SU-DHL-6 (cell line): ENCODE measurements at regions not wholly inside any gene's neighbourhood (a gene's known extent, or its start where the extent isn't known, plus 50 kb on each side); places are given as distances from the start of the nearest gene placed in this dataset.

Experiments used
- H2AFZ ChIP-seq: fragments of 200-600 bp; sonication (generic); 2 replicates; pipeline ENCODE4 v1.6.1; 2014; ENCODE audit warnings: low read depth, mild to moderate bottlenecking, moderate library complexity, mixed read lengths, antibody characterized with exemption, low read length; ENCODE audit not compliant: severe bottlenecking
- H3F3A ChIP-seq: fragments of 200-600 bp; shearing (Covaris generic); 2 replicates; pipeline ENCODE4 v1.6.0; 2016; ENCODE audit warnings: antibody characterized with exemption, mild to moderate bottlenecking; ENCODE audit not compliant: insufficient read depth
- H3K27ac ChIP-seq: fragments of 200-600 bp; sonication (generic); 2 replicates; pipeline ENCODE4 v1.5.1; 2016; ENCODE audit warnings: low read depth, mild to moderate bottlenecking, low read length, moderate library complexity, mixed read lengths
- H3K27me3 ChIP-seq: fragments of 200-600 bp; sonication (generic), shearing (Covaris generic); 2 replicates; pipeline ENCODE4 v1.6.0; 2014; ENCODE audit warnings: mild to moderate bottlenecking, low read length
- H3K36me3 ChIP-seq: fragments of 200-600 bp; sonication (generic); 2 replicates; pipeline ENCODE4 v1.6.1; 2014; ENCODE audit warnings: mild to moderate bottlenecking, low read length, mixed read lengths
- H3K4me2 ChIP-seq: fragments of 300-600, 200-600 bp; shearing (Covaris generic), sonication (generic); 2 replicates; pipeline ENCODE4 v1.6.0; 2014; ENCODE audit warnings: low read length, low read depth, mild to moderate bottlenecking; ENCODE audit not compliant: poor library complexity, severe bottlenecking
- H3K4me3 ChIP-seq: fragments of 200-600 bp; sonication (generic); 2 replicates; pipeline ENCODE4 v1.5.1; 2014; ENCODE audit warnings: antibody characterized with exemption, low read length, mild to moderate bottlenecking, mixed read lengths; ENCODE audit not compliant: insufficient read depth, poor library complexity, severe bottlenecking
- H3K79me2 ChIP-seq: fragments of 200-600 bp; sonication (generic); 2 replicates; pipeline ENCODE4 v1.6.1; 2014; ENCODE audit warnings: mild to moderate bottlenecking, low read length, moderate library complexity; ENCODE audit not compliant: insufficient read depth
- H3K9ac ChIP-seq: fragments of 200-600 bp; sonication (generic); 2 replicates; pipeline ENCODE4 v1.7.0; 2014; ENCODE audit warnings: mild to moderate bottlenecking, low read length
- H3K9me2 ChIP-seq: fragments of 200-600 bp; sonication (generic); replicated peaks from 2 replicates; pipeline ENCODE4 v1.6.1; 2014; ENCODE audit warnings: low read length; ENCODE audit not compliant: insufficient read depth
- H3K9me3 ChIP-seq: fragments of 200-600 bp; sonication (generic); 2 replicates; pipeline ENCODE4 v1.6.1; 2014; ENCODE audit warnings: low read length, mixed read lengths; ENCODE audit not compliant: insufficient read depth
- H4K20me1 ChIP-seq: fragments of 200-600 bp; sonication (generic); 2 replicates; pipeline ENCODE4 v1.6.1; 2014; ENCODE audit warnings: low read depth, mild to moderate bottlenecking, antibody characterized with exemption, low read length, moderate library complexity, mixed read lengths
- EZH2phosphoT487 ChIP-seq: fragments of 200-600 bp; sonication (generic), shearing (Covaris generic); conservative IDR thresholded peaks from 2 replicates; pipeline ENCODE4 v1.6.1; 2018; ENCODE audit warnings: mild to moderate bottlenecking, antibody characterized with exemption, low read length, moderate library complexity, mixed read lengths
- TF ChIP-seq, protein P1 (sequence below): fragments of 200-600 bp; sonication (generic); IDR thresholded peaks from one replicate; pipeline ENCODE4 v1.5.1; 2017; ENCODE audit warnings: antibody characterized with exemption, mild to moderate bottlenecking, low read length, moderate library complexity; ENCODE audit not compliant: insufficient read depth, poor library complexity, severe bottlenecking

DNA sequence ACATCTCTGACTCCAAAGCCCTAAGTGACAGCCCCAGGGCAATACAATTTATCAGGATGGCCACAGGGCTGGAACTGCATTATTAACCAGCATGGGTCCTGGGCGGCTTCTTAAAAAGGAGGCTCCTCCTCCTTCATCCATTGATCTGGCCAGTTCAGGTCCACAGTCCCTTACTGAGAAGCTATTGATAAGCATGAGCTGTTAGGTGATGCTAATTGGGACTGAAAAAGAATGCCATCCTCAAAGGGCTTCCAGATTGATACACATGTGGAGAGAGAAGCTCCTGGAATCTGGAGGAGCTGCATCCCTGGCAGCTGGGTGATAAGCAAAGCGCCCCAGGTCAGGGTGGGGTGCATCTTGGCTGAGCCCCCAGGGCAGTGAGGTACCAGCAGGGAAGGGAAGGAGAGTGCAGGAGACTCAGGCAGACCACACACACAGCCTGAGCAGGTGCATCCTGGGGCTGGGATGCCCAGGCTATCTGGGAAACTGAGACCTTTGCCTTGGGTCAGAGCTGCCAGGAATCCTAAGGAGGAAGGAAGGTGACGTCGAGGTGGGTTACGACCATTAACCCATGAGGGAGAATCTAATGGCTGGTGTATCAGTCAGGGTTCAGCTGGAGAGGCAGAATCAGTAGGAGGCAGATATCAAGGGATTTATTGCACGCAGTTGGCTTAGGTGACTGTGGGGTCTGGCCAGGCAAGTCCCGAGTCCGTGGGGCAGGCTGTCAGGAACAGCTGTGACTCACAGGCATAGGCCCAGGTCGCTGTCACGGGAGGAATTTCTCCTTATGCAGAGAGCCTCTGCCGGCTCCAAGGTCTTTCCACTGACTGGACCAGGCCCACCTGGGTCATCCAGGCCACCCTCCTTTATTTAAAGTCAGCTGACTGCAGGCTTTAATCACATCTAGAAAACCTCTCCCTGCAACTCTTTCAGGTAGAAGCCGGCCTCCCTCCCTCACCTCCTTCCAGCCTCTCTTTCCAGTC is 261.2 kb downstream of the BMP7 start:
- Histone ChIP-seq H3K4me2 (no peak overlapping the region), H3K27ac (no peak overlapping the region), H3K9me3 (no peaks in the 10 kb centered on the region), H3K9me2 (no peaks in the 10 kb centered on the region), H3K27me3 (no peaks in the 10 kb centered on the region), H3K4me3 (no peak overlapping the region), H3F3A (no peaks in the 10 kb centered on the region), H3K79me2 (no peaks in the 10 kb centered on the region), H3K9ac (no peak overlapping the region), H4K20me1 (no peaks in the 10 kb centered on the region), H3K36me3 (no peaks in the 10 kb centered on the region), H2AFZ (no peak overlapping the region)
- TF ChIP-seq, protein P1, sequence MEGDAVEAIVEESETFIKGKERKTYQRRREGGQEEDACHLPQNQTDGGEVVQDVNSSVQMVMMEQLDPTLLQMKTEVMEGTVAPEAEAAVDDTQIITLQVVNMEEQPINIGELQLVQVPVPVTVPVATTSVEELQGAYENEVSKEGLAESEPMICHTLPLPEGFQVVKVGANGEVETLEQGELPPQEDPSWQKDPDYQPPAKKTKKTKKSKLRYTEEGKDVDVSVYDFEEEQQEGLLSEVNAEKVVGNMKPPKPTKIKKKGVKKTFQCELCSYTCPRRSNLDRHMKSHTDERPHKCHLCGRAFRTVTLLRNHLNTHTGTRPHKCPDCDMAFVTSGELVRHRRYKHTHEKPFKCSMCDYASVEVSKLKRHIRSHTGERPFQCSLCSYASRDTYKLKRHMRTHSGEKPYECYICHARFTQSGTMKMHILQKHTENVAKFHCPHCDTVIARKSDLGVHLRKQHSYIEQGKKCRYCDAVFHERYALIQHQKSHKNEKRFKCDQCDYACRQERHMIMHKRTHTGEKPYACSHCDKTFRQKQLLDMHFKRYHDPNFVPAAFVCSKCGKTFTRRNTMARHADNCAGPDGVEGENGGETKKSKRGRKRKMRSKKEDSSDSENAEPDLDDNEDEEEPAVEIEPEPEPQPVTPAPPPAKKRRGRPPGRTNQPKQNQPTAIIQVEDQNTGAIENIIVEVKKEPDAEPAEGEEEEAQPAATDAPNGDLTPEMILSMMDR: no peak
- TF ChIP-seq EZH2phosphoT487: no peak

DNA sequence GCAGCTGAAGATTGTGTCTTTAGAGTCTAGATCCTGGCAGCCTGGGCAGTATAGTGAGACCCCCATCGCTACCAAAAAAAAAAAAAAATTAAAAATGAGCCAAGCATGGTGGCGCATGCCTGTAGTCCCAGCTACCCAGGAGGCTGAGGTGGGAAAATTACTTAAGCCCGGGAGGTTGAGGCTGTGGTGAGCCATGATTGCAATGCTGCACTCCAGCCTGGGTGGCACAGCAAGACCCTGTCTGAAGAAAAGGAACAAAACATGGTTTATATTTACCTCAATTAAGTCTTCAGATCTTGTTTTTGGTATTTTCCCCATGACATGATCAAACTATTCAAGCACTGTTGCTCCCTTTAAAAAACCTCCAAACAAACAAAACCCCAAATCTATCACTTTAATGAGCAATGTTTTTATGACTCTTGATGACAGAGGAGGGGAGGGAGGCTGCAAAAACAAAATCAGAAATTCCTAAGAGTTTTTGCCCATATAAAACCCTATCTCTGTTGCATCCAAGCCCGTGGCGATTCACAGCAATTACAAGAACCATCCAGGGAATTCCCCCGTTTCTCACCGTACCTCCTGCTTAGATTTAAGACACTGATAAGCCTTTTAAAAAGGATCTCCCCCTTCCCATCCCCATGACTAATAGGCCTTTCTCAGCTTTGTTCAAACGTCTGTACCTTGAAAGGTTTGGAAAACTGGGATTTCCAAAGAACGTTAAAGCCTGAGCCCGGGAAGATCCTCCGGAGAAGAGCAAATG is 259.9 kb downstream of the BMP7 start:
- H3K9ac ChIP-seq: no peak overlapping the region
- H3K4me2 ChIP-seq: no peak overlapping the region
- no peaks in the 10 kb centered on the region for H3K79me2 ChIP-seq
- H3K36me3 ChIP-seq: no peaks in the 10 kb centered on the region
- TF ChIP-seq, protein P1: no peak
- no peak for TF ChIP-seq EZH2phosphoT487
- no peak overlapping the region for H2AFZ ChIP-seq
- H3K9me2 ChIP-seq: no peaks in the 10 kb centered on the region
- no peaks in the 10 kb centered on the region for H3F3A ChIP-seq
- H3K9me3 ChIP-seq: no peaks in the 10 kb centered on the region
- H4K20me1 ChIP-seq: no peaks in the 10 kb centered on the region
- no peak overlapping the region for H3K4me3 ChIP-seq
- no peaks in the 10 kb centered on the region for H3K27me3 ChIP-seq
- H3K27ac ChIP-seq: no peak overlapping the region

DNA sequence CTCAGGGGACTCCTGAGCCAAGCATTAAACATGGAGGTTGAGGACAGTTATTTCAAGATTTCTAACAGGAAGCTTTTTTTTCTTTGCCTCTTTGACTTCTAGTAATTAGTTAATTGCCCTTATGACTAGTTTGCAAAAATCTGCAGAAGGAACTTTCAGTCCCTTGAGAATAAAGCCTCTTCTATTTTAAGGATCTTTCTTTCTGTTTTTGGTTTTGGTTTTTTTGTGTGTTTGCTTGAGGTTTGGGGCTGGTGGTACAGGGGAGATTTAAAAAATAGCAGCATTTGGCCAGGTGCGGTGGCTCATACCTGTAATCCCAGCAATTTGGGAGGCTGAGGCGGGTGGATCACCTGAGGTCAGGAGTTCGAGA is 259.3 kb downstream of the BMP7 start:
- H3K9me2 ChIP-seq: no peaks in the 10 kb centered on the region
- H2AFZ ChIP-seq: no peak overlapping the region
- no peaks in the 10 kb centered on the region for H3K27me3 ChIP-seq
- H3K79me2 ChIP-seq: no peaks in the 10 kb centered on the region
- no peaks in the 10 kb centered on the region for H4K20me1 ChIP-seq
- H3F3A ChIP-seq: no peaks in the 10 kb centered on the region
- no peak overlapping the region for H3K4me3 ChIP-seq
- no peaks in the 10 kb centered on the region for H3K9me3 ChIP-seq
- no peak overlapping the region for H3K27ac ChIP-seq
- no peak for TF ChIP-seq EZH2phosphoT487
- H3K4me2 ChIP-seq: no peak overlapping the region
- no peak overlapping the region for H3K9ac ChIP-seq
- H3K36me3 ChIP-seq: no peaks in the 10 kb centered on the region

DNA sequence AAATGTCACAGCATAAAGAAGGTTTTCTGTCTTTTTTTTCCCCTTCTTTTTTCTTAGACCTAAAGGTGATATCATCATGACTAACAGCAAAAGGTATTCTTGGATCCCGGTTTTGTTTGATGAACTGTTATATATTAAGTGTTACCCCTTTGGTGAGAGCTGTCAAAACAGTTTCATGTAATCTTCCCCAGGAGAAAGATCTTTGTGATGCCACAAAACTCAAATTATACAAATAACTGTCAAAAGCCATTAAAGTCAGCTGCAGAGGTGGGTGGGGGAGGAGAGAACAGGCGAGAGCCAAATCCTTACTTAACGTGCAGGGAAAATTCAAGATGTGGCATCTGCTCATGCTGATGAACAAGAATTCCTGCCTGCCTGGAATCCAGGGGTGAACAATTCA is 258.2 kb downstream of the BMP7 start:
- Histone ChIP-seq H3K4me2 (no peak overlapping the region), H3K27ac (no peak overlapping the region), H3K4me3 (no peak overlapping the region), H3K27me3 (no peaks in the 10 kb centered on the region), H3F3A (no peaks in the 10 kb centered on the region), H3K9me2 (no peaks in the 10 kb centered on the region), H2AFZ (no peak overlapping the region), H3K9ac (no peak overlapping the region), H3K79me2 (no peaks in the 10 kb centered on the region), H3K9me3 (no peaks in the 10 kb centered on the region), H3K36me3 (no peaks in the 10 kb centered on the region), H4K20me1 (no peaks in the 10 kb centered on the region)
- TF ChIP-seq, protein P1: no peak
- TF ChIP-seq EZH2phosphoT487: no peak
